ENCODE measurements at regions not wholly inside any gene's neighbourhood (a gene's known extent, or its start where the extent isn't known, plus 50 kb on each side); places are given as distances from the start of the nearest gene placed in this dataset.

- no peaks in the 10 kb centered on the region for H3K27me3 Mint-ChIP-seq (ENCODE audit: unreplicated experiment)
- TF ChIP-seq CTCF (IDR thresholded peaks at IDR 0.05; ENCODE audit: partially characterized antibody, unreplicated experiment): no peak
- no peak overlapping the region for H3K27ac Mint-ChIP-seq (ENCODE audit: unreplicated experiment)
- no peak for DNase-seq
- H3K4me1 Mint-ChIP-seq (ENCODE audit: low read depth, unreplicated experiment): no peaks in the 10 kb centered on the region
- H3K36me3 Mint-ChIP-seq (ENCODE audit: unreplicated experiment): no peaks in the 10 kb centered on the region
- H3K9me3 Mint-ChIP-seq (ENCODE audit: unreplicated experiment): no peaks in the 10 kb centered on the region
- no peak overlapping the region for H3K4me3 Mint-ChIP-seq (ENCODE audit: unreplicated experiment)
Observed at GRCh38 chr6:144909753-144910285, 624.7 kb downstream of the UTRN start.

GRCh38 chr6:144911322-144911721 is 626.2 kb downstream of the UTRN start:
- H3K36me3 Mint-ChIP-seq (ENCODE audit: unreplicated experiment): no peaks in the 10 kb centered on the region
- H3K9me3 Mint-ChIP-seq (ENCODE audit: unreplicated experiment): no peaks in the 10 kb centered on the region
- DNase-seq: no peak
- TF ChIP-seq CTCF (IDR thresholded peaks at IDR 0.05; ENCODE audit: partially characterized antibody, unreplicated experiment): no peak
- H3K4me3 Mint-ChIP-seq (ENCODE audit: unreplicated experiment): no peak overlapping the region
- H3K27me3 Mint-ChIP-seq (ENCODE audit: unreplicated experiment): no peaks in the 10 kb centered on the region
- H3K4me1 Mint-ChIP-seq (ENCODE audit: low read depth, unreplicated experiment): no peaks in the 10 kb centered on the region
- no peak overlapping the region for H3K27ac Mint-ChIP-seq (ENCODE audit: unreplicated experiment)

- H3K27ac Mint-ChIP-seq (ENCODE audit: unreplicated experiment): no peak overlapping the region
- H3K27me3 Mint-ChIP-seq (ENCODE audit: unreplicated experiment): no peaks in the 10 kb centered on the region
- H3K4me1 Mint-ChIP-seq (ENCODE audit: low read depth, unreplicated experiment): no peaks in the 10 kb centered on the region
- no peaks in the 10 kb centered on the region for H3K36me3 Mint-ChIP-seq (ENCODE audit: unreplicated experiment)
- no peaks in the 10 kb centered on the region for H3K9me3 Mint-ChIP-seq (ENCODE audit: unreplicated experiment)
- no peak for TF ChIP-seq CTCF (IDR thresholded peaks at IDR 0.05; ENCODE audit: partially characterized antibody, unreplicated experiment)
- no peak overlapping the region for H3K4me3 Mint-ChIP-seq (ENCODE audit: unreplicated experiment)
- DNase-seq: no peak
Observed at GRCh38 chr6:144912474-144912873, 627.3 kb downstream of the UTRN start.

- Mint-ChIP-seq H3K27ac (ENCODE audit: unreplicated experiment) (no peak overlapping the region), H3K27me3 (ENCODE audit: unreplicated experiment) (no peaks in the 10 kb centered on the region), H3K4me3 (ENCODE audit: unreplicated experiment) (no peak overlapping the region), H3K9me3 (ENCODE audit: unreplicated experiment) (no peaks in the 10 kb centered on the region), H3K36me3 (ENCODE audit: unreplicated experiment) (no peaks in the 10 kb centered on the region), H3K4me1 (ENCODE audit: low read depth, unreplicated experiment) (no peaks in the 10 kb centered on the region)
- DNase-seq: no peak
- TF ChIP-seq CTCF (IDR thresholded peaks at IDR 0.05; ENCODE audit: partially characterized antibody, unreplicated experiment): no peak
Observed at GRCh38 chr6:144918073-144918472, 632.9 kb downstream of the UTRN start.

GRCh38 chr6:144919560-144919959 is 634.4 kb downstream of the UTRN start:
- Mint-ChIP-seq H3K4me1 (ENCODE audit: low read depth, unreplicated experiment) (no peaks in the 10 kb centered on the region), H3K27me3 (ENCODE audit: unreplicated experiment) (peaks cover 3% of the 10 kb centered on the region), H3K27ac (ENCODE audit: unreplicated experiment) (no peak overlapping the region), H3K36me3 (ENCODE audit: unreplicated experiment) (peaks cover 5% of the 10 kb centered on the region), H3K4me3 (ENCODE audit: unreplicated experiment) (no peak overlapping the region), H3K9me3 (ENCODE audit: unreplicated experiment) (peaks cover 3% of the 10 kb centered on the region)
- no peak for TF ChIP-seq CTCF (IDR thresholded peaks at IDR 0.05; ENCODE audit: partially characterized antibody, unreplicated experiment)
- no peak for DNase-seq
